ENCODE measurements at regions not wholly inside any gene's neighbourhood (a gene's known extent, or its start where the extent isn't known, plus 50 kb on each side); places are given as distances from the start of the nearest gene placed in this dataset.

- Histone ChIP-seq H3K27ac (no peak overlapping the region), H3K4me3 (replicated peaks in 1 of 3) (no peak overlapping the region), H3K27me3 (no peaks in the 10 kb centered on the region), H3K9me3 (no peaks in the 10 kb centered on the region), H3K4me1 (no peaks in the 10 kb centered on the region), H3K36me3 (no peaks in the 10 kb centered on the region)
- DNase-seq: no peak
- TF ChIP-seq CTCF (IDR thresholded peaks at IDR 0.05) (no peak), POLR2A (IDR thresholded peaks at IDR 0.05) (no peak)
- intact Hi-C loops (cut with DNase I): no loop called here
- 73 to 77% methylated on average over 3 of the region's 3 CpGs for WGBS, 2 donors
Observed at GRCh38 chr5:5089895-5090649, 50.1 kb upstream of the ADAMTS16 start.

Data from thyroid gland (tissue), 4 donors.